Panc1 (cell line): ENCODE measurements at regions not wholly inside any gene's neighbourhood (a gene's known extent, or its start where the extent isn't known, plus 50 kb on each side); places are given as distances from the start of the nearest gene placed in this dataset.

Experiments
- CTCF ChIP-seq: fragments of 450-650 bp; IDR thresholded peaks from 2 replicates; pipeline ENCODE4 v1.5.1; 2017; ENCODE audit warnings: mild to moderate bottlenecking
- POLR2AphosphoS5 ChIP-seq: IDR thresholded peaks from 2 replicates; pipeline ENCODE4 v1.6.1; 2012; ENCODE audit warnings: mild to moderate bottlenecking, low read depth, low read length, moderate library complexity

GRCh38 chr18:3350021-3350420, 88.1 kb downstream of the MYL12B start:
- TF ChIP-seq CTCF, result no peak
- TF ChIP-seq POLR2AphosphoS5, result no peak
